ENCODE measurements at regions not wholly inside any gene's neighbourhood (a gene's known extent, or its start where the extent isn't known, plus 50 kb on each side); places are given as distances from the start of the nearest gene placed in this dataset.

- DNase-seq: no peak
Observed at GRCh38 chr15:67892559-67893377, 52.9 kb upstream of the RNU6-1 start.

- no peak for DNase-seq
Observed at GRCh38 chr15:67895237-67895636, 55.4 kb upstream of the RNU6-1 start.

- DNase-seq: no peak
Observed at GRCh38 chr15:67897646-67898339, 57.9 kb upstream of the RNU6-1 start.

- no peak for DNase-seq
Observed at GRCh38 chr15:67899596-67900283, 59.9 kb upstream of the RNU6-1 start.

- no peak for DNase-seq
Observed at GRCh38 chr15:67900621-67901147, 60.8 kb upstream of the RNU6-1 start.

- no peak for DNase-seq
Observed at GRCh38 chr15:67901922-67902321, 62.1 kb upstream of the RNU6-1 start.

- no peak for DNase-seq
Observed at GRCh38 chr15:67902579-67903009, 62.7 kb upstream of the RNU6-1 start.

- DNase-seq: no peak
Observed at GRCh38 chr15:67903708-67904107, 63.9 kb upstream of the RNU6-1 start.

- DNase-seq: no peak
Observed at GRCh38 chr15:67905628-67906027, 65.8 kb upstream of the RNU6-1 start.

GRCh38 chr15:67906382-67906781, 66.5 kb upstream of the RNU6-1 start:
- DNase-seq: no peak

GRCh38 chr15:67907184-67907723, 67.4 kb upstream of the RNU6-1 start:
- DNase-seq: no peak

- no peak for DNase-seq
Observed at GRCh38 chr15:67908756-67909155, 68.9 kb upstream of the RNU6-1 start.

- DNase-seq: no peak
Observed at GRCh38 chr15:67911727-67912126, 71.9 kb upstream of the RNU6-1 start.

- no peak for DNase-seq
Observed at GRCh38 chr15:67914028-67914427, 74.2 kb upstream of the RNU6-1 start.

GRCh38 chr15:67914537-67915460, 75.0 kb upstream of the RNU6-1 start:
- DNase-seq: peak; percentile 84

GRCh38 chr15:67915461-67916374, 75.9 kb upstream of the RNU6-1 start:
- peak; percentile 87 for DNase-seq

- no peak for DNase-seq
Observed at GRCh38 chr15:67916565-67916964, 76.7 kb upstream of the RNU6-1 start.

- no peak for DNase-seq
Observed at GRCh38 chr15:67917037-67917436, 77.2 kb upstream of the RNU6-1 start.

- no peak for DNase-seq
Observed at GRCh38 chr15:67917636-67918035, 77.8 kb upstream of the RNU6-1 start.
